ENCODE measurements at regions not wholly inside any gene's neighbourhood (a gene's known extent, or its start where the extent isn't known, plus 50 kb on each side); places are given as distances from the start of the nearest gene placed in this dataset.

- Histone ChIP-seq H3K9me3 (no peaks in the 10 kb centered on the region), H3K27me3 (no peaks in the 10 kb centered on the region), H3K36me3 (no peaks in the 10 kb centered on the region), H3K27ac (no peak overlapping the region), H3K4me1 (no peaks in the 10 kb centered on the region), H3K4me3 (no peak overlapping the region)
- intact Hi-C loops (cut with DNase I; ENCODE audit: low total_unique reads), result no loop called here
- no peak for DNase-seq
- no peak for TF ChIP-seq CTCF (IDR thresholded peaks at IDR 0.05)
Observed at GRCh38 chr2:122075381-122075780, 319.9 kb downstream of the TSN start.

GRCh38 chr2:122077114-122077513 is 321.7 kb downstream of the TSN start:
- no peaks in the 10 kb centered on the region for H3K4me1 ChIP-seq

GRCh38 chr2:122077771-122078170 is 322.3 kb downstream of the TSN start:
- Histone ChIP-seq H3K27me3 (no peaks in the 10 kb centered on the region), H3K27ac (no peak overlapping the region), H3K9me3 (no peaks in the 10 kb centered on the region), H3K36me3 (no peaks in the 10 kb centered on the region), H3K4me1 (no peaks in the 10 kb centered on the region), H3K4me3 (no peak overlapping the region)
- TF ChIP-seq CTCF (IDR thresholded peaks at IDR 0.05), result no peak
- no peak for DNase-seq
- intact Hi-C loops (cut with DNase I; ENCODE audit: low total_unique reads), result no loop called here

More at GRCh38 chr2:122077114-122077513, 321.7 kb downstream of the TSN start:
- no peak overlapping the region for H3K27ac ChIP-seq
- H3K36me3 ChIP-seq, result no peaks in the 10 kb centered on the region
- no peaks in the 10 kb centered on the region for H3K9me3 ChIP-seq
- no peak for TF ChIP-seq CTCF (IDR thresholded peaks at IDR 0.05)
- no peak for DNase-seq
- H3K4me3 ChIP-seq, result no peak overlapping the region
- intact Hi-C loops (cut with DNase I; ENCODE audit: low total_unique reads), result no loop called here
- H3K27me3 ChIP-seq, result no peaks in the 10 kb centered on the region

- DNase-seq, result no peak
- intact Hi-C loops (cut with DNase I; ENCODE audit: low total_unique reads), result no loop called here
- H3K4me1 ChIP-seq, result no peaks in the 10 kb centered on the region
Observed at GRCh38 chr2:122078451-122078850, 323.0 kb downstream of the TSN start.

GRCh38 chr2:122079844-122080243 is 324.4 kb downstream of the TSN start:
- TF ChIP-seq CTCF (IDR thresholded peaks at IDR 0.05), result no peak
- intact Hi-C loops (cut with DNase I; ENCODE audit: low total_unique reads), result no loop called here
- Histone ChIP-seq H3K36me3 (no peaks in the 10 kb centered on the region), H3K4me3 (no peak overlapping the region), H3K4me1 (no peaks in the 10 kb centered on the region), H3K27me3 (no peaks in the 10 kb centered on the region), H3K27ac (no peak overlapping the region), H3K9me3 (no peaks in the 10 kb centered on the region)
- no peak for DNase-seq

More at GRCh38 chr2:122078451-122078850, 323.0 kb downstream of the TSN start:
- Histone ChIP-seq H3K4me3 (no peak overlapping the region), H3K27me3 (no peaks in the 10 kb centered on the region), H3K36me3 (no peaks in the 10 kb centered on the region), H3K9me3 (no peaks in the 10 kb centered on the region), H3K27ac (no peak overlapping the region)
- no peak for TF ChIP-seq CTCF (IDR thresholded peaks at IDR 0.05)

- Histone ChIP-seq H3K36me3 (no peaks in the 10 kb centered on the region), H3K4me3 (no peak overlapping the region), H3K27ac (no peak overlapping the region), H3K4me1 (no peaks in the 10 kb centered on the region), H3K27me3 (no peaks in the 10 kb centered on the region), H3K9me3 (no peaks in the 10 kb centered on the region)
- intact Hi-C loops (cut with DNase I; ENCODE audit: low total_unique reads), result no loop called here
- DNase-seq, result no peak
- no peak for TF ChIP-seq CTCF (IDR thresholded peaks at IDR 0.05)
Observed at GRCh38 chr2:122080316-122080715, 324.9 kb downstream of the TSN start.
